HUES6 (cell line): ENCODE measurements at regions not wholly inside any gene's neighbourhood (a gene's known extent, or its start where the extent isn't known, plus 50 kb on each side); places are given as distances from the start of the nearest gene placed in this dataset.

Experiments used
- H3K27ac ChIP-seq: 2 replicates; pipeline ENCODE4 v1.7.0; 2013; ENCODE audit warnings: low read depth, mild to moderate bottlenecking, low read length, inconsistent platforms
- H3K27me3 ChIP-seq: 2 replicates; pipeline ENCODE4 v1.6.1; 2013; ENCODE audit warnings: low read length; ENCODE audit not compliant: control insufficient read depth, insufficient read depth
- H3K36me3 ChIP-seq: 2 replicates; pipeline ENCODE4 v1.6.1; 2013; ENCODE audit warnings: low read length; ENCODE audit not compliant: control insufficient read depth, insufficient read depth
- H3K4me1 ChIP-seq: 2 replicates; pipeline ENCODE4 v1.6.1; 2013; ENCODE audit warnings: low read length; ENCODE audit not compliant: control insufficient read depth, insufficient read depth
- H3K4me3 ChIP-seq: 2 replicates; pipeline ENCODE4 v1.5.1; 2013; ENCODE audit warnings: low read depth, low read length
- H3K9ac ChIP-seq: one replicate; pipeline ENCODE4 v1.6.1; 2013; ENCODE audit warnings: mild to moderate bottlenecking, low read length
- H3K9me3 ChIP-seq: 2 replicates; pipeline ENCODE4 v1.6.1; 2013; ENCODE audit warnings: low read depth, low read length; ENCODE audit not compliant: control insufficient read depth, insufficient read depth

GRCh38 chr13:76638181-76638580 lies 248.0 kb downstream of the KCTD12 start:
- H3K9me3 ChIP-seq, result no peaks in the 10 kb centered on the region
- no peaks in the 10 kb centered on the region for H3K36me3 ChIP-seq
- no peaks in the 10 kb centered on the region for H3K4me1 ChIP-seq
- H3K9ac ChIP-seq, result no peak overlapping the region
- no peak overlapping the region for H3K27ac ChIP-seq
- H3K27me3 ChIP-seq, result no peaks in the 10 kb centered on the region
- H3K4me3 ChIP-seq, result no peak overlapping the region

GRCh38 chr13:76637641-76638141 lies 248.5 kb downstream of the KCTD12 start:
- H3K36me3 ChIP-seq, result no peaks in the 10 kb centered on the region
- H3K4me3 ChIP-seq, result no peak overlapping the region
- no peak overlapping the region for H3K27ac ChIP-seq
- no peak overlapping the region for H3K9ac ChIP-seq
- H3K4me1 ChIP-seq, result no peaks in the 10 kb centered on the region
- H3K27me3 ChIP-seq, result no peaks in the 10 kb centered on the region
- H3K9me3 ChIP-seq, result no peaks in the 10 kb centered on the region

- Histone ChIP-seq H3K4me1 (no peaks in the 10 kb centered on the region), H3K9me3 (no peaks in the 10 kb centered on the region), H3K27me3 (no peaks in the 10 kb centered on the region), H3K36me3 (no peaks in the 10 kb centered on the region), H3K4me3 (no peak overlapping the region), H3K27ac (no peak overlapping the region), H3K9ac (no peak overlapping the region)
Measured at GRCh38 chr13:76636829-76637228, 249.4 kb downstream of the KCTD12 start.

- H3K4me1 ChIP-seq, result no peaks in the 10 kb centered on the region
- H3K27ac ChIP-seq, result no peak overlapping the region
- no peak overlapping the region for H3K4me3 ChIP-seq
- H3K9me3 ChIP-seq, result no peaks in the 10 kb centered on the region
- no peak overlapping the region for H3K9ac ChIP-seq
- H3K36me3 ChIP-seq, result no peaks in the 10 kb centered on the region
- H3K27me3 ChIP-seq, result no peaks in the 10 kb centered on the region
Measured at GRCh38 chr13:76635232-76636230, 250.7 kb downstream of the KCTD12 start.

- Histone ChIP-seq H3K9me3 (no peaks in the 10 kb centered on the region), H3K27ac (no peak overlapping the region), H3K36me3 (no peaks in the 10 kb centered on the region), H3K9ac (no peak overlapping the region), H3K4me1 (no peaks in the 10 kb centered on the region), H3K27me3 (no peaks in the 10 kb centered on the region), H3K4me3 (no peak overlapping the region)
Measured at GRCh38 chr13:76634431-76635191, 251.6 kb downstream of the KCTD12 start.

- Histone ChIP-seq H3K27me3 (no peaks in the 10 kb centered on the region), H3K9ac (no peak overlapping the region), H3K4me3 (no peak overlapping the region), H3K4me1 (no peaks in the 10 kb centered on the region), H3K9me3 (peaks cover 3% of the 10 kb centered on the region), H3K36me3 (no peaks in the 10 kb centered on the region), H3K27ac (no peak overlapping the region)
Measured at GRCh38 chr13:76632401-76633044, 253.7 kb downstream of the KCTD12 start.

- Histone ChIP-seq H3K9ac (no peak overlapping the region), H3K4me3 (no peak overlapping the region), H3K27ac (no peak overlapping the region), H3K36me3 (no peaks in the 10 kb centered on the region), H3K9me3 (peaks cover 5% of the 10 kb centered on the region), H3K27me3 (no peaks in the 10 kb centered on the region), H3K4me1 (no peaks in the 10 kb centered on the region)
Measured at GRCh38 chr13:76630629-76631230, 255.5 kb downstream of the KCTD12 start.

- Histone ChIP-seq H3K9me3 (0 out of 2 replicates have a peak, but pooled peaks cover 2% of the 10 kb centered on the region), H3K4me1 (no peaks in the 10 kb centered on the region), H3K4me3 (no peak overlapping the region), H3K27me3 (no peaks in the 10 kb centered on the region), H3K9ac (no peak overlapping the region), H3K36me3 (no peaks in the 10 kb centered on the region), H3K27ac (no peak overlapping the region)
Measured at GRCh38 chr13:76622315-76623040, 263.7 kb downstream of the KCTD12 start.

GRCh38 chr13:76621705-76622104 lies 264.5 kb downstream of the KCTD12 start:
- no peaks in the 10 kb centered on the region for H3K9me3 ChIP-seq
- no peak overlapping the region for H3K4me3 ChIP-seq
- H3K9ac ChIP-seq, result no peak overlapping the region
- no peaks in the 10 kb centered on the region for H3K36me3 ChIP-seq
- no peaks in the 10 kb centered on the region for H3K27me3 ChIP-seq
- H3K27ac ChIP-seq, result no peak overlapping the region
- no peaks in the 10 kb centered on the region for H3K4me1 ChIP-seq

GRCh38 chr13:76620036-76620435 lies 266.2 kb downstream of the KCTD12 start:
- Histone ChIP-seq H3K9ac (no peak overlapping the region), H3K27me3 (no peaks in the 10 kb centered on the region), H3K4me1 (no peaks in the 10 kb centered on the region), H3K27ac (no peak overlapping the region), H3K9me3 (no peaks in the 10 kb centered on the region), H3K36me3 (no peaks in the 10 kb centered on the region), H3K4me3 (no peak overlapping the region)
